Sigmoid colon (tissue), 6 donors: ENCODE measurements at regions not wholly inside any gene's neighbourhood (a gene's known extent, or its start where the extent isn't known, plus 50 kb on each side); places are given as distances from the start of the nearest gene placed in this dataset.

Experiments
- DNase-seq: peaks from one replicate; pipeline ENCODE4 v3.0.0-alpha.2; 2019
- H3K27ac ChIP-seq, 4 donors: fragments of 200-600 bp; sonication (generic); one replicate each; pipeline ENCODE4 v1.5.1; 2016 to 2019; ENCODE audit warnings: mild to moderate bottlenecking in 1 of 4
- H3K27me3 ChIP-seq, 3 donors: fragments of 200-600 bp; sonication (generic); one replicate each; pipeline ENCODE4 v1.5.1; 2019; ENCODE audit warnings: mild to moderate bottlenecking in 1 of 3
- H3K36me3 ChIP-seq, 4 donors: fragments of 200-600 bp; sonication (generic); one replicate each; pipeline ENCODE4 v1.5.1; 2016 to 2019
- H3K4me1 ChIP-seq, 4 donors: fragments of 200-600 bp; sonication (generic); one replicate each; pipeline ENCODE4 v1.5.1; 2017 to 2019
- H3K4me3 ChIP-seq, 4 donors: fragments of 200-600 bp; sonication (generic); one replicate each; pipeline ENCODE4 v1.5.1; 2017 to 2019; ENCODE audit warnings: mild to moderate bottlenecking in 2 of 4, moderate library complexity in 1 of 4
- H3K9me3 ChIP-seq, 4 donors: fragments of 200-600 bp in 3 of 4; sonication (generic) in 3 of 4; one replicate each; pipeline versions ENCODE4 v1.5.1 to v1.6.1; 2013 to 2019
- CTCF ChIP-seq, 4 experiments: fragments of 450-650 bp in 3 of 4; fragments of 200-600 bp in 1 of 4; IDR thresholded peaks; one replicate each; pipeline ENCODE4 v1.5.1; 2016 to 2019; ENCODE audit warnings: antibody characterized with exemption in 4 of 4, mild to moderate bottlenecking in 3 of 4, moderate library complexity in 2 of 4
- EP300 ChIP-seq, 4 donors: sonication (generic); formaldehyde crosslinking; IDR thresholded peaks; one replicate each; pipeline ENCODE4 v1.6.1; 2017; ENCODE audit warnings: antibody characterized with exemption in 4 of 4
- POLR2A ChIP-seq, 2 donors: fragments of 450-650 bp; IDR thresholded peaks; one replicate each; pipeline ENCODE4 v1.6.1; 2016; ENCODE audit warnings: antibody characterized with exemption in 2 of 2, mild to moderate bottlenecking in 2 of 2, moderate library complexity in 2 of 2
- POLR2AphosphoS5 ChIP-seq, 4 donors: sonication (generic); formaldehyde crosslinking; IDR thresholded peaks; one replicate each; pipeline ENCODE4 v1.6.1; 2017; ENCODE audit warnings: antibody characterized with exemption in 4 of 4
- WGBS, 2 donors: extraction: QIAGEN DNeasy Blood & Tissue Kit; methylation state at CpG; one replicate each; pipeline ENCODE4 v1.1.7; 2013; 5-methylcytosine and 5-hydroxymethylcytosine counted together
- intact Hi-C: fragments of 100-400 bp; cut with DNase I; formaldehyde crosslinking; loops from one replicate; pipeline ENCODE4 v1.15.1; 2023
- donor health status: healthy with polysubstance abuse.
- donor health status: healthy.

- 46 to 78% methylated on average over 3 of the region's 3 CpGs for WGBS, 2 donors
- no peaks in the 10 kb centered on the region for H3K36me3 ChIP-seq
- H3K4me1 ChIP-seq, result no peaks in the 10 kb centered on the region
- no peak overlapping the region for H3K27ac ChIP-seq
- no peak for DNase-seq
- no peak overlapping the region for H3K4me3 ChIP-seq
- TF ChIP-seq CTCF (IDR thresholded peaks at IDR 0.05), result no peak
- TF ChIP-seq EP300 (IDR thresholded peaks at IDR 0.05), result no peak
- no peak for TF ChIP-seq POLR2A (IDR thresholded peaks at IDR 0.05)
- no peak for TF ChIP-seq POLR2AphosphoS5 (IDR thresholded peaks at IDR 0.05)
- intact Hi-C loops, result no loop called here
- no peaks in the 10 kb centered on the region for H3K27me3 ChIP-seq
- H3K9me3 ChIP-seq, result no peaks in the 10 kb centered on the region
Measured at GRCh38 chr11:92728628-92729027, 240.8 kb upstream of the MTNR1B start.

- no peak for DNase-seq
- Histone ChIP-seq H3K27me3 (no peaks in the 10 kb centered on the region), H3K4me3 (no peak overlapping the region), H3K4me1 (peaks cover 0 to under 1% (median 0%) of the 10 kb centered on the region in 4 donors), H3K36me3 (no peaks in the 10 kb centered on the region), H3K27ac (no peak overlapping the region), H3K9me3 (no peaks in the 10 kb centered on the region)
- intact Hi-C loops, result no loop called here
- WGBS, 2 donors, result 57 to 92% methylated on average over 1 of the region's 1 CpG
- TF ChIP-seq POLR2A (IDR thresholded peaks at IDR 0.05), result no peak
- no peak for TF ChIP-seq POLR2AphosphoS5 (IDR thresholded peaks at IDR 0.05)
- TF ChIP-seq CTCF (IDR thresholded peaks at IDR 0.05), result no peak
- TF ChIP-seq EP300 (IDR thresholded peaks at IDR 0.05), result no peak
Measured at GRCh38 chr11:92735039-92735438, 234.4 kb upstream of the MTNR1B start.

- no peak overlapping the region for H3K27ac ChIP-seq
Measured at GRCh38 chr11:92738276-92738675, 231.2 kb upstream of the MTNR1B start.

GRCh38 chr11:92739041-92739440, 230.4 kb upstream of the MTNR1B start:
- intact Hi-C loops, result no loop called here
- DNase-seq, result no peak
- no peaks in the 10 kb centered on the region for H3K27me3 ChIP-seq
- H3K4me1 ChIP-seq, result peaks cover 0 to 5% (median 0%) of the 10 kb centered on the region in 4 donors
- no peak overlapping the region for H3K4me3 ChIP-seq
- H3K9me3 ChIP-seq, result no peaks in the 10 kb centered on the region
- H3K27ac ChIP-seq, result no peak overlapping the region
- no peak for TF ChIP-seq EP300 (IDR thresholded peaks at IDR 0.05)
- TF ChIP-seq CTCF (IDR thresholded peaks at IDR 0.05), result no peak
- peak in 2 of 4 donors; percentile 18 to 38 for TF ChIP-seq POLR2AphosphoS5 (IDR thresholded peaks at IDR 0.05)
- no peaks in the 10 kb centered on the region for H3K36me3 ChIP-seq

More at GRCh38 chr11:92738276-92738675, 231.2 kb upstream of the MTNR1B start:
- Histone ChIP-seq H3K4me3 (no peak overlapping the region), H3K4me1 (peaks cover 0 to 5% (median 0%) of the 10 kb centered on the region in 4 donors), H3K36me3 (no peaks in the 10 kb centered on the region), H3K27me3 (no peaks in the 10 kb centered on the region), H3K9me3 (no peaks in the 10 kb centered on the region)
- 94 to 97% methylated on average over 4 of the region's 4 CpGs for WGBS, 2 donors
- intact Hi-C loops, result no loop called here
- no peak for TF ChIP-seq EP300 (IDR thresholded peaks at IDR 0.05)
- TF ChIP-seq POLR2AphosphoS5 (IDR thresholded peaks at IDR 0.05), result no peak
- TF ChIP-seq POLR2A (IDR thresholded peaks at IDR 0.05), result no peak
- DNase-seq, result no peak

GRCh38 chr11:92739491-92739890, 230.0 kb upstream of the MTNR1B start:
- TF ChIP-seq POLR2A (IDR thresholded peaks at IDR 0.05) (no peak), EP300 (IDR thresholded peaks at IDR 0.05) (no peak), POLR2AphosphoS5 (IDR thresholded peaks at IDR 0.05) (no peak), CTCF (IDR thresholded peaks at IDR 0.05) (no peak)
- H3K4me3 ChIP-seq, result no peak overlapping the region
- H3K9me3 ChIP-seq, result no peaks in the 10 kb centered on the region
- WGBS, 2 donors, result 84 to 95% methylated on average over 2 of the region's 2 CpGs
- no peak overlapping the region for H3K27ac ChIP-seq
- H3K4me1 ChIP-seq, result peaks cover 0 to 5% (median 0%) of the 10 kb centered on the region in 4 donors
- H3K27me3 ChIP-seq, result no peaks in the 10 kb centered on the region
- H3K36me3 ChIP-seq, result no peaks in the 10 kb centered on the region
- intact Hi-C loops, result no loop called here
- no peak for DNase-seq
